ENCODE measurements at regions not wholly inside any gene's neighbourhood (a gene's known extent, or its start where the extent isn't known, plus 50 kb on each side); places are given as distances from the start of the nearest gene placed in this dataset.

DNA sequence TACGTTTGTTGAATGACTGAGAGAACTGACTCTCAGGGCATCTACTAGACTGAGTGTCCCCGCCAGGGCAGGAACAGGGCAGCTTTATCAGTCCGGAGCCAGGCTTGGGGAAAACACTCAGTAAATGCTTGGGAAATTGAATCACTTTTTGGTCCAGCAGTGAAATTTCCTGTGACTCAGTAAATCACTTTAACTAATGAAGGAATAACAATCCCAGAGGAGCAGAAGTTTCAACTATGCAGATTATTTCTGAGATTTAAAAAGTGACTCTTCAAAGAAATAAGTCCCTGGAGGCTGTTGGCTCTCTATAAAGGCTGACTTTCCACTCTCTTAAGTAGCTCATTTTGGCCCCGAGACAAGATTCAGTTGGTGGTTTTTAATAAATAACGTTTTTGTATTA, 101.8 kb downstream of the FOXL1 start:
- no peak for DNase-seq (ENCODE audit: low read depth in 1 of 2, low spot score in 1 of 2)
- Histone ChIP-seq H3K4me2 (no peak overlapping the region), H3K27ac (no peak overlapping the region), H3K4me3 (no peak overlapping the region), H3K9me3 (peaks cover 18% of the 10 kb centered on the region; the same call in 2 of the 3 replicates), H3K4me1 (peaks cover 12% of the 10 kb centered on the region; the same call in 2 of the 3 replicates)
- ChIA-PET CTCF (interaction anchor here (1.3 to 1.4 kb wide), 2 partner anchors 16 to 383 kb away, joined by 3 to 7 read pairs; no protein-coding TSS in a partner anchor), POLR2A (no interaction called here)
- ATAC-seq: no peak
- WGBS (ENCODE audit: missing lambda C conversion rate): 50% methylated on average over 5 of the region's 5 CpGs
- no peak for FAIRE-seq
- TF ChIP-seq HOXB13 (CRISPR knock-in tag; IDR thresholded peaks at IDR 0.05; ENCODE audit: low read depth) (no peak), CBX2 (IDR thresholded peaks at IDR 0.05; ENCODE audit: borderline replicate concordance, low read depth) (no peak), JUN (IDR thresholded peaks at IDR 0.05) (no peak), RARB (CRISPR knock-in tag; IDR thresholded peaks at IDR 0.05) (no peak), MAZ (IDR thresholded peaks at IDR 0.05; ENCODE audit: borderline replicate concordance, low read depth, low read length) (no peak), SMC3 (IDR thresholded peaks at IDR 0.05) (no peak), FOXS1 (CRISPR knock-in tag; IDR thresholded peaks at IDR 0.05) (no peak), BHLHE40 (IDR thresholded peaks at IDR 0.05; ENCODE audit: low read depth, low read length) (no peak), KDM5A (IDR thresholded peaks at IDR 0.05) (no peak), ZFP36 (IDR thresholded peaks at IDR 0.05; ENCODE audit: borderline replicate concordance, partially characterized antibody) (no peak)
- TF ChIP-seq, protein P1, sequence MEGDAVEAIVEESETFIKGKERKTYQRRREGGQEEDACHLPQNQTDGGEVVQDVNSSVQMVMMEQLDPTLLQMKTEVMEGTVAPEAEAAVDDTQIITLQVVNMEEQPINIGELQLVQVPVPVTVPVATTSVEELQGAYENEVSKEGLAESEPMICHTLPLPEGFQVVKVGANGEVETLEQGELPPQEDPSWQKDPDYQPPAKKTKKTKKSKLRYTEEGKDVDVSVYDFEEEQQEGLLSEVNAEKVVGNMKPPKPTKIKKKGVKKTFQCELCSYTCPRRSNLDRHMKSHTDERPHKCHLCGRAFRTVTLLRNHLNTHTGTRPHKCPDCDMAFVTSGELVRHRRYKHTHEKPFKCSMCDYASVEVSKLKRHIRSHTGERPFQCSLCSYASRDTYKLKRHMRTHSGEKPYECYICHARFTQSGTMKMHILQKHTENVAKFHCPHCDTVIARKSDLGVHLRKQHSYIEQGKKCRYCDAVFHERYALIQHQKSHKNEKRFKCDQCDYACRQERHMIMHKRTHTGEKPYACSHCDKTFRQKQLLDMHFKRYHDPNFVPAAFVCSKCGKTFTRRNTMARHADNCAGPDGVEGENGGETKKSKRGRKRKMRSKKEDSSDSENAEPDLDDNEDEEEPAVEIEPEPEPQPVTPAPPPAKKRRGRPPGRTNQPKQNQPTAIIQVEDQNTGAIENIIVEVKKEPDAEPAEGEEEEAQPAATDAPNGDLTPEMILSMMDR (IDR thresholded peaks at IDR 0.05): no peak
- TF ChIP-seq, protein P2, sequence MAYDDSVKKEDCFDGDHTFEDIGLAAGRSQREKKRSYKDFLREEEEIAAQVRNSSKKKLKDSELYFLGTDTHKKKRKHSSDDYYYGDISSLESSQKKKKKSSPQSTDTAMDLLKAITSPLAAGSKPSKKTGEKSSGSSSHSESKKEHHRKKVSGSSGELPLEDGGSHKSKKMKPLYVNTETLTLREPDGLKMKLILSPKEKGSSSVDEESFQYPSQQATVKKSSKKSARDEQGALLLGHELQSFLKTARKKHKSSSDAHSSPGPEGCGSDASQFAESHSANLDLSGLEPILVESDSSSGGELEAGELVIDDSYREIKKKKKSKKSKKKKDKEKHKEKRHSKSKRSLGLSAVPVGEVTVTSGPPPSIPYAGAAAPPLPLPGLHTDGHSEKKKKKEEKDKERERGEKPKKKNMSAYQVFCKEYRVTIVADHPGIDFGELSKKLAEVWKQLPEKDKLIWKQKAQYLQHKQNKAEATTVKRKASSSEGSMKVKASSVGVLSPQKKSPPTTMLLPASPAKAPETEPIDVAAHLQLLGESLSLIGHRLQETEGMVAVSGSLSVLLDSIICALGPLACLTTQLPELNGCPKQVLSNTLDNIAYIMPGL (CRISPR knock-in tag; IDR thresholded peaks at IDR 0.05; ENCODE audit: borderline replicate concordance): no peak
- TF ChIP-seq, protein P3, sequence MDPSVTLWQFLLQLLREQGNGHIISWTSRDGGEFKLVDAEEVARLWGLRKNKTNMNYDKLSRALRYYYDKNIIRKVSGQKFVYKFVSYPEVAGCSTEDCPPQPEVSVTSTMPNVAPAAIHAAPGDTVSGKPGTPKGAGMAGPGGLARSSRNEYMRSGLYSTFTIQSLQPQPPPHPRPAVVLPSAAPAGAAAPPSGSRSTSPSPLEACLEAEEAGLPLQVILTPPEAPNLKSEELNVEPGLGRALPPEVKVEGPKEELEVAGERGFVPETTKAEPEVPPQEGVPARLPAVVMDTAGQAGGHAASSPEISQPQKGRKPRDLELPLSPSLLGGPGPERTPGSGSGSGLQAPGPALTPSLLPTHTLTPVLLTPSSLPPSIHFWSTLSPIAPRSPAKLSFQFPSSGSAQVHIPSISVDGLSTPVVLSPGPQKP (IDR thresholded peaks at IDR 0.05; ENCODE audit: low read depth, low read length): no peak

DNA sequence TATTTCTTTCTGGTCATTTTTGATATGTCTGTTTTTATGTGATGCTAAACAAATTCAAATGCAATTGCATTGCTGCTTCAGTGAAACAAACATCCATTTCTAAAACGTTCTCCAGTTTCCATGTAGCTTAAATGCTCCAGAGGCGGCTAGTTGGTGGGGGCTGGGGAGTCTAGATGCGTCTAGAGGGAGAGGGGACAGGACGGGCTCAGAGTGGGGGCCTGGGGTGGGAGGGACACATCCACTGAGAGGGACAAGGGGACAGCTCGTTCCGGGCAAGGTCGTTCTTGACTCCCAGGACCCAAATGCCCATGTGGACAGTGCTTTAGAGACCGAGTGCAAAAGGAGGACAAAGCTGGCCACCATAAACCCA, 102.3 kb downstream of the FOXL1 start:
- Histone ChIP-seq H3K4me2 (no peak overlapping the region), H3K4me1 (peaks cover 12% of the 10 kb centered on the region; the same call in 2 of the 3 replicates), H3K9me3 (peaks cover 18% of the 10 kb centered on the region; the same call in 2 of the 3 replicates), H3K27ac (no peak overlapping the region), H3K4me3 (no peak overlapping the region)
- no peak for ATAC-seq
- ChIA-PET CTCF (interaction anchor here (1.3 to 1.4 kb wide), 2 partner anchors 16 to 382 kb away, joined by 3 to 7 read pairs; no protein-coding TSS in a partner anchor), POLR2A (no interaction called here)
- WGBS (ENCODE audit: missing lambda C conversion rate): 68% methylated on average over 8 of the region's 8 CpGs
- no peak for DNase-seq (ENCODE audit: low read depth in 1 of 2, low spot score in 1 of 2)
- TF ChIP-seq ZC3H11A (IDR thresholded peaks at IDR 0.05) (no peak), CBX2 (IDR thresholded peaks at IDR 0.05; ENCODE audit: borderline replicate concordance, low read depth) (no peak), HOXA7 (CRISPR knock-in tag; IDR thresholded peaks at IDR 0.05) (no peak), RCOR1 (IDR thresholded peaks at IDR 0.05; ENCODE audit: low read depth, low read length) (no peak), HDAC2 (IDR thresholded peaks at IDR 0.05) (no peak), BHLHE40 (IDR thresholded peaks at IDR 0.05; ENCODE audit: low read depth, low read length) (no peak), ZNF302 (CRISPR knock-in tag; IDR thresholded peaks at IDR 0.05) (no peak), NFE2L2 (conservative IDR thresholded peaks at IDR 0.05; ENCODE audit: low read length) (no peak)
- TF ChIP-seq, protein P4, sequence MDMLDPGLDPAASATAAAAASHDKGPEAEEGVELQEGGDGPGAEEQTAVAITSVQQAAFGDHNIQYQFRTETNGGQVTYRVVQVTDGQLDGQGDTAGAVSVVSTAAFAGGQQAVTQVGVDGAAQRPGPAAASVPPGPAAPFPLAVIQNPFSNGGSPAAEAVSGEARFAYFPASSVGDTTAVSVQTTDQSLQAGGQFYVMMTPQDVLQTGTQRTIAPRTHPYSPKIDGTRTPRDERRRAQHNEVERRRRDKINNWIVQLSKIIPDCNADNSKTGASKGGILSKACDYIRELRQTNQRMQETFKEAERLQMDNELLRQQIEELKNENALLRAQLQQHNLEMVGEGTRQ (IDR thresholded peaks at IDR 0.05): no peak
- no peak for FAIRE-seq

Measured in A549 (cell line).